Type B pancreatic cell (in vitro differentiated cells): ENCODE measurements at regions not wholly inside any gene's neighbourhood (a gene's known extent, or its start where the extent isn't known, plus 50 kb on each side); places are given as distances from the start of the nearest gene placed in this dataset.

Experiments
- DNase-seq: peaks from one replicate; pipeline ENCODE4 v3.0.0; 2021; ENCODE audit warnings: mixed read lengths; ENCODE audit not compliant: unreplicated experiment; ENCODE audit errors: extremely low spot score
- H3K27ac Mint-ChIP-seq: 2 replicates; pipeline ENCODE4 v1.8.0; 2021; ENCODE audit warnings: mild to moderate bottlenecking, mixed read lengths
- H3K27me3 Mint-ChIP-seq: 2 replicates; pipeline ENCODE4 v1.8.0; 2021; ENCODE audit warnings: mixed read lengths
- H3K36me3 Mint-ChIP-seq: 2 replicates; pipeline ENCODE4 v1.8.0; 2021; ENCODE audit warnings: mixed read lengths
- H3K4me1 Mint-ChIP-seq: one replicate; pipeline ENCODE4 v1.8.0; 2021; ENCODE audit warnings: mixed read lengths; ENCODE audit not compliant: unreplicated experiment
- H3K4me3 Mint-ChIP-seq: 2 replicates; pipeline ENCODE4 v1.8.0; 2021; ENCODE audit warnings: mild to moderate bottlenecking, mixed read lengths
- H3K9me3 Mint-ChIP-seq: 2 replicates; pipeline ENCODE4 v1.8.0; 2021; ENCODE audit warnings: mixed read lengths
- TF ChIP-seq, protein P1 (sequence below): fragments of 200-600 bp; sonication (generic); conservative IDR thresholded peaks from 2 replicates; pipeline ENCODE4 v1.5.0; 2021; ENCODE audit warnings: antibody characterized with exemption, mild to moderate bottlenecking

DNA sequence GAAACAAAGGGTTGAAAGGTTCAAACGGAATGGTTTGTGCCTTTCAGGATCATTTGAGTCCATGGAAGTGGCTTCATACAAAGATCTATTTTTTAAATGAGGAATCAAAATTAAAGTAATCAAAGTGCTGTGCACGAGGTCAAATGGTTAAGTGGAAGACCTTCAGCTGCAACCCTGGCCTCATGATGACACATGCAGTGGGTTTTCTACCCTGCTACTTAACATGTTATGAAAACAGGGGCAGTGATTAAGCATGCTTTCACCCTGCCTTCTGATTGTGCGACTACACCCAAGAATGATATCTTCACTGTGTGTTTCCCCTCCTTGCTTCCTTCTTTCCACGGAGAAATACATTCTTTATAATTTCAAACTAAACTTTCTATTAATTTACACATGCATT, 604.2 kb downstream of the LRRIQ3 start:
- TF ChIP-seq, protein P1, sequence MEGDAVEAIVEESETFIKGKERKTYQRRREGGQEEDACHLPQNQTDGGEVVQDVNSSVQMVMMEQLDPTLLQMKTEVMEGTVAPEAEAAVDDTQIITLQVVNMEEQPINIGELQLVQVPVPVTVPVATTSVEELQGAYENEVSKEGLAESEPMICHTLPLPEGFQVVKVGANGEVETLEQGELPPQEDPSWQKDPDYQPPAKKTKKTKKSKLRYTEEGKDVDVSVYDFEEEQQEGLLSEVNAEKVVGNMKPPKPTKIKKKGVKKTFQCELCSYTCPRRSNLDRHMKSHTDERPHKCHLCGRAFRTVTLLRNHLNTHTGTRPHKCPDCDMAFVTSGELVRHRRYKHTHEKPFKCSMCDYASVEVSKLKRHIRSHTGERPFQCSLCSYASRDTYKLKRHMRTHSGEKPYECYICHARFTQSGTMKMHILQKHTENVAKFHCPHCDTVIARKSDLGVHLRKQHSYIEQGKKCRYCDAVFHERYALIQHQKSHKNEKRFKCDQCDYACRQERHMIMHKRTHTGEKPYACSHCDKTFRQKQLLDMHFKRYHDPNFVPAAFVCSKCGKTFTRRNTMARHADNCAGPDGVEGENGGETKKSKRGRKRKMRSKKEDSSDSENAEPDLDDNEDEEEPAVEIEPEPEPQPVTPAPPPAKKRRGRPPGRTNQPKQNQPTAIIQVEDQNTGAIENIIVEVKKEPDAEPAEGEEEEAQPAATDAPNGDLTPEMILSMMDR: no peak
- Mint-ChIP-seq H3K9me3 (peaks cover 11% of the 10 kb centered on the region), H3K27ac (peak overlapping the region; percentile 84), H3K4me3 (no peak overlapping the region), H3K4me1 (peaks cover 21% of the 10 kb centered on the region), H3K36me3 (no peaks in the 10 kb centered on the region), H3K27me3 (no peaks in the 10 kb centered on the region)
- no peak for DNase-seq

DNA sequence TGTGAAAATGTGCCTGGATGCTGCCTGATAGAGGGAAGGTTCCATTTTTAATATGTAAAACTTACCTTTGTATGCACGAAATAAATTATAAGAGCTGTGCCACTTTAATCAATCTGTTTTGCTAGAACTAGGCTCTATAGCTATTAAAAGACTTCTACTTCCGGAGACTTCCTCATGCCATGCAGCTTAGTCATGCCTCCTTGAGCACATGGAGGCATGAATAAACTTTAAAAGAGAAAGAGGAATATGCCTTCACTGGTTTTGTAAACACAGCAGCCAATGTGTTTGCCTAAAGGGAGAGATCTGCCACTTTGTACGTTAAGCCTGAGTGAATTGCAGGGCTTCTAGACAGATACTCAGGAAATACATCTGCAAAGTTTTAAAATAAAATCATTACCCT, 604.6 kb downstream of the LRRIQ3 start:
- peak overlapping the region; percentile 34 for H3K4me3 Mint-ChIP-seq
- peaks cover 21% of the 10 kb centered on the region for H3K4me1 Mint-ChIP-seq
- H3K9me3 Mint-ChIP-seq: peaks cover 8% of the 10 kb centered on the region
- DNase-seq: no peak
- no peaks in the 10 kb centered on the region for H3K27me3 Mint-ChIP-seq
- TF ChIP-seq, protein P1: no peak
- H3K36me3 Mint-ChIP-seq: no peaks in the 10 kb centered on the region
- H3K27ac Mint-ChIP-seq: peak overlapping the region; percentile 84

DNA sequence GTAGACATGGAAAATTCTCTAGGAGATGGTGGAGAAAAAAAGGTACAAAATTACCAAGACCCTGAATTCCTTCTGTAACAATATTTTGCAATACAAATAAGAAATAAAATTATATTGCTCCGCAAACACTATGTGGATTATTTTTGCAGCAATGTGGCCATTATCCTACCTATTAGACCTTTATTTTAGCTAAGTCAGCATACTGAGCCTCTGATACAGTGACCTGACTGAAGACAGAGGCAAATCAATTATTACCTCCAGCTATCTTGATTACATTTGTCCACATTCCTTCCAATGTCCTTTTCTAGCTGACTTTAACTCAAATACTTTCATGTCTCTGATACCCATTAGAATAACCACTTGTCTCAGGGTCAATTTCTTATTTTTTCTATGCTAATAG, 610.9 kb downstream of the LRRIQ3 start:
- Mint-ChIP-seq H3K27me3 (no peaks in the 10 kb centered on the region), H3K27ac (no peak overlapping the region), H3K4me1 (no peaks in the 10 kb centered on the region), H3K36me3 (no peaks in the 10 kb centered on the region), H3K9me3 (no peaks in the 10 kb centered on the region), H3K4me3 (no peak overlapping the region)
- TF ChIP-seq, protein P1: no peak
- no peak for DNase-seq

DNA sequence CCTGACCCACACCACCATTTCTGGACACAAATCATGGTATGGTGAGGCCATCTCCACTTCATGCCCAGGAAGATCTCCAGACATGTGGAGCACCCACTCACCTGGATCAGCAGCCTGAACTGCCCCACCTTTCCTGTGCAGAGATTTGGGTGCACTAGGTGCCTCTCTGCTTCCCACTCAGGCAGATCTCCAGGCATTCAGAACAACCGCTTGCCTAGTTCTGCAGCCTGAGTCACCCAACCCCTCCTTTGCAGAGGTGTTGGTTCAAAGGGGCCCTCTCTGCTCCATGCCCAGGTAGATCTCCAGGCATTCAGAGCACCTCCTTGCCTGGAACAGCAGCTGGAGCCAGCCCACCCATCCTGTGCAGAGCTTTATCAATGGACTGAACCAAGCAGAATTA, 620.8 kb downstream of the LRRIQ3 start:
- no peaks in the 10 kb centered on the region for H3K9me3 Mint-ChIP-seq
- no peaks in the 10 kb centered on the region for H3K4me1 Mint-ChIP-seq
- no peaks in the 10 kb centered on the region for H3K36me3 Mint-ChIP-seq
- TF ChIP-seq, protein P1: no peak
- H3K4me3 Mint-ChIP-seq: no peak overlapping the region
- H3K27me3 Mint-ChIP-seq: no peaks in the 10 kb centered on the region
- DNase-seq: no peak
- no peak overlapping the region for H3K27ac Mint-ChIP-seq

DNA sequence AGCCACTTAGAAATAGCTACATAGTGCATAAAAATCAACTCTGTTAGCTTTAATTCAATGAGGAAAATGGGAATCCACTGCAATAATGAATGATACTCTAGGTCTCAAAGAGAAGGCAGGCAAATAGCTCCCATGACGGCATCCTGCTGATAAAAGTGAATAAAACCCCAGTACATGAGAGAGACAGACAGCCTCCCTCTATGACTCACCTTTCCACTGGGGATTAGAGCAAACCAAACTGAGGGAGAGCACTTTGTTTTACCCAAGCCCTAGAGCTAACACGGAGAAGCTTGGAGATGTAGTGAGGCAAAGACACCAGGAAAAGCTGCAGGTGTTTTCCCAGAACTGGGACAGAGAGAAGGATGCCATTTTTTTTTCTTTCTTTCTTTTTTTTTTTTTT, 621.9 kb downstream of the LRRIQ3 start:
- no peak for DNase-seq
- no peaks in the 10 kb centered on the region for H3K9me3 Mint-ChIP-seq
- no peaks in the 10 kb centered on the region for H3K27me3 Mint-ChIP-seq
- no peaks in the 10 kb centered on the region for H3K36me3 Mint-ChIP-seq
- no peak overlapping the region for H3K4me3 Mint-ChIP-seq
- TF ChIP-seq, protein P1: no peak
- H3K27ac Mint-ChIP-seq: no peak overlapping the region
- H3K4me1 Mint-ChIP-seq: no peaks in the 10 kb centered on the region

DNA sequence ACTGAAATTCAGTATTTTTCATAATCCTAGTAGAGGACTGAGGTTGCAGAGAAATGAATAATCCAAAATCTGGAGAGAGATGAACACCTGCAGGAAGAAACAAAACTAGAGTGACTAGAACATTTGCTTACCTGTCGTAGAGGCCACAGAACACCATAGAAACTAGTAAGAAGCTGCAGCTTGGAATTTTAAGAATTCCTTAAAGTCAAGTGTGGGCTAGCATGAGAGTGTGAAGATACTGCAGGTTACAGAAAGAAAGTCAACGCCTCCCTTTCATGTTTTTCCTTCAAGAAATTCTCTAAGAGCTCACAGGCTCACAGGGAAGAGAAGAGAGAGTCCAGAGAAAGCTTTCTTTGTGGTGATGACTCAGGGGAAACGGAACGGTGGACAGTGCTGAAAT, 633.7 kb downstream of the LRRIQ3 start:
- Mint-ChIP-seq H3K27me3 (no peaks in the 10 kb centered on the region), H3K9me3 (peaks cover 10% of the 10 kb centered on the region), H3K4me1 (no peaks in the 10 kb centered on the region), H3K36me3 (no peaks in the 10 kb centered on the region), H3K27ac (no peak overlapping the region), H3K4me3 (no peak overlapping the region)
- TF ChIP-seq, protein P1: no peak
- no peak for DNase-seq
